Esophagus squamous epithelium (tissue), 4 donors: ENCODE measurements at regions not wholly inside any gene's neighbourhood (a gene's known extent, or its start where the extent isn't known, plus 50 kb on each side); places are given as distances from the start of the nearest gene placed in this dataset.

Experiments
- CTCF ChIP-seq, 6 experiments: fragments of 450-650 bp in 4 of 6; fragments of 200-600 bp in 2 of 6; sonication (generic) in 2 of 6; IDR thresholded peaks; one replicate each; pipeline ENCODE4 v1.5.1; 2016 to 2019; ENCODE audit warnings: antibody characterized with exemption in 6 of 6, mild to moderate bottlenecking in 4 of 6, moderate library complexity in 4 of 6
- POLR2A ChIP-seq, 4 donors: fragments of 450-650 bp; IDR thresholded peaks; one replicate each; pipeline ENCODE4 v1.6.1; 2017; ENCODE audit warnings: antibody characterized with exemption in 4 of 4, mild to moderate bottlenecking in 4 of 4, moderate library complexity in 3 of 4

GRCh38 chr1:221069986-221070385 lies 190.7 kb downstream of the HLX start:
- no peak for TF ChIP-seq CTCF (IDR thresholded peaks at IDR 0.05)
- no peak for TF ChIP-seq POLR2A (IDR thresholded peaks at IDR 0.05)
